GM12878 (cell line): ENCODE measurements at regions not wholly inside any gene's neighbourhood (a gene's known extent, or its start where the extent isn't known, plus 50 kb on each side); places are given as distances from the start of the nearest gene placed in this dataset.

Experiments used
- ATAC-seq: fragments of 200-7000 bp; cut with Tn5 transposase; 3 replicates; pipeline ENCODE4 v1.9.1; 2020; ENCODE audit warnings: mild to moderate bottlenecking, moderate library complexity
- BruUV-seq: library from RNA; stranded (reverse); fragments of 400-500 nt; replicated peaks from 2 replicates; lab custom pipeline; 2021; lab: Mats Ljungman, UMichigan
- CTCF ChIA-PET: fragments of 300-600 bp; sonication (Branson Sonifier 250); formaldehyde crosslinking; extraction: SDS; loops from one replicate; lab custom pipeline; 2021; ENCODE audit warnings: inconsistent platforms; lab: Yijun Ruan, JAX
- POLR2A ChIA-PET: fragments of 350-600 bp; formaldehyde crosslinking; extraction: SDS; loops from one replicate; lab custom pipeline; 2021; ENCODE audit warnings: inconsistent platforms; lab: Charles Lee
- RAD21 ChIA-PET: fragments of 300-600 bp; sonication (Branson Sonifier 250); formaldehyde crosslinking; loops from one replicate; lab custom pipeline; 2023; ENCODE audit warnings: antibody characterized with exemption; ENCODE audit not compliant: unreplicated experiment; lab: Charles Lee
- SMC1A ChIA-PET: fragments of 300-600 bp; sonication (Branson Sonifier 250); formaldehyde crosslinking; loops from one replicate; lab custom pipeline; 2023; ENCODE audit not compliant: unreplicated experiment, uncharacterized antibody; lab: Charles Lee
- DNase-seq: peaks from one replicate; pipeline ENCODE4 v3.0.0-alpha.2; 2011; ENCODE audit warnings: low read depth, low spot score
- FAIRE-seq: peaks from 3 replicates; lab custom pipeline; 2011; peaks lifted over from hg19 to GRCh38; lab: Jason Lieb, UNC
- H2AFZ ChIP-seq: 2 replicates; pipeline ENCODE4 v1.6.0; 2011; ENCODE audit warnings: low read depth, low read length, control low read depth; ENCODE audit not compliant: control insufficient read depth
- H3K27ac ChIP-seq: 2 replicates; pipeline ENCODE4 v1.5.1; 2011; ENCODE audit warnings: control low read depth; ENCODE audit not compliant: control insufficient read depth, insufficient read depth
- H3K27me3 ChIP-seq, 2 experiments: replicated peaks in 1 of 2; 2 replicates each; pipeline versions ENCODE4 v1.6.0 to v1.6.1; 2011; ENCODE audit warnings: low read length in 1 of 2; ENCODE audit not compliant: control insufficient read depth in 2 of 2, insufficient read depth in 2 of 2
- H3K36me3 ChIP-seq, 2 experiments: 2 replicates each; pipeline ENCODE4 v1.5.1; 2011; ENCODE audit warnings: low read length in 1 of 2; ENCODE audit not compliant: control insufficient read depth in 2 of 2, insufficient read depth in 2 of 2
- H3K4me1 ChIP-seq: 2 replicates; pipeline ENCODE4 v1.6.1; 2011; ENCODE audit warnings: mild to moderate bottlenecking, low read length, moderate library complexity, mixed read lengths; ENCODE audit not compliant: control insufficient read depth, insufficient read depth
- H3K4me2 ChIP-seq: 2 replicates; pipeline ENCODE4 v1.6.0; 2011; ENCODE audit warnings: control low read depth; ENCODE audit not compliant: control insufficient read depth, insufficient read depth
- H3K4me3 ChIP-seq: fragments of 200-600 bp; sonication (generic); 2 replicates; pipeline ENCODE4 v1.5.1; 2016
- H3K79me2 ChIP-seq: 2 replicates; pipeline ENCODE4 v1.6.0; 2011; ENCODE audit warnings: low read length; ENCODE audit not compliant: control insufficient read depth, insufficient read depth
- H3K9ac ChIP-seq: 2 replicates; pipeline ENCODE4 v1.8.0; 2011; ENCODE audit warnings: low read length, control low read depth, mixed read lengths; ENCODE audit not compliant: control insufficient read depth, insufficient read depth
- H3K9me3 ChIP-seq: replicated peaks from 3 replicates; pipeline ENCODE4 v1.5.1; 2011; ENCODE audit warnings: mild to moderate bottlenecking, low read length; ENCODE audit not compliant: control insufficient read depth, insufficient read depth
- H4K20me1 ChIP-seq: 2 replicates; pipeline ENCODE4 v1.6.0; 2011; ENCODE audit not compliant: control insufficient read depth, insufficient read depth
- BCL3 ChIP-seq: IDR thresholded peaks from 2 replicates; pipeline ENCODE4 v1.6.1; 2011; ENCODE audit warnings: borderline replicate concordance, low read depth, mild to moderate bottlenecking, moderate library complexity, low read length; ENCODE audit not compliant: insufficient read depth, poor library complexity, severe bottlenecking
- CBX5 ChIP-seq: sonication (generic); IDR thresholded peaks from 2 replicates; pipeline ENCODE4 v1.6.1; 2016; ENCODE audit warnings: low read depth, moderate library complexity, mild to moderate bottlenecking, inconsistent platforms
- CEBPB ChIP-seq, 2 experiments: fragments of 150-350 bp in 1 of 2; IDR thresholded peaks; 2 replicates each; pipeline ENCODE4 v1.6.1; 2012 to 2014; ENCODE audit warnings: low read depth in 2 of 2, low read length in 2 of 2, borderline replicate concordance in 1 of 2, inconsistent platforms in 1 of 2
- E2F8 ChIP-seq: fragments of 450-650 bp; IDR thresholded peaks from 2 replicates; pipeline ENCODE4 v1.6.1; 2018; ENCODE audit warnings: mild to moderate bottlenecking, low read depth, moderate library complexity; ENCODE audit not compliant: partially characterized antibody
- EP300 ChIP-seq, 2 experiments: fragments of 150-350 bp in 1 of 2; IDR thresholded peaks; 2 replicates each; pipeline ENCODE4 v1.6.1; 2011 to 2012; ENCODE audit warnings: low read depth in 2 of 2, low read length in 2 of 2, borderline replicate concordance in 1 of 2, improper control_type of control experiment in 1 of 2, inconsistent platforms in 1 of 2; ENCODE audit not compliant: control insufficient read depth in 1 of 2
- EZH2 ChIP-seq: IDR thresholded peaks from 2 replicates; pipeline ENCODE4 v1.6.1; 2012; ENCODE audit warnings: low read depth, mild to moderate bottlenecking, control low read depth, inconsistent platforms, low read length, borderline replicate concordance; ENCODE audit not compliant: control insufficient read depth
- FOXK2 ChIP-seq: fragments of 450-650 bp; IDR thresholded peaks from 2 replicates; pipeline ENCODE4 v1.6.1; 2017; ENCODE audit warnings: mild to moderate bottlenecking, moderate library complexity
- KLF5 ChIP-seq: fragments of 450-650 bp; IDR thresholded peaks from 2 replicates; pipeline ENCODE4 v1.6.1; 2014; ENCODE audit warnings: mild to moderate bottlenecking; ENCODE audit not compliant: partially characterized antibody
- RAD21 ChIP-seq: IDR thresholded peaks from 2 replicates; pipeline ENCODE4 v1.6.1; 2011; ENCODE audit warnings: mild to moderate bottlenecking, low read depth, low read length, moderate library complexity; ENCODE audit not compliant: insufficient read depth
- SMAD5 ChIP-seq: IDR thresholded peaks from 2 replicates; pipeline ENCODE4 v1.6.1; 2016; ENCODE audit warnings: antibody characterized with exemption, low read depth
- SMARCA5 ChIP-seq: fragments of 450-650 bp; IDR thresholded peaks from 2 replicates; pipeline ENCODE4 v1.6.1; 2017; ENCODE audit warnings: mild to moderate bottlenecking
- TCF3 ChIP-seq: IDR thresholded peaks from 2 replicates; pipeline ENCODE4 v1.6.1; 2012; ENCODE audit warnings: low read depth, mild to moderate bottlenecking, low read length, borderline replicate concordance; ENCODE audit not compliant: insufficient read depth
- ZZZ3 ChIP-seq: IDR thresholded peaks from 2 replicates; pipeline ENCODE4 v1.6.1; 2011; ENCODE audit warnings: low read depth; ENCODE audit not compliant: control insufficient read depth, insufficient read length
- WGBS: methylation state at CpG from one replicate; pipeline ENCODE4 v1.1.6; 2016; ENCODE audit warnings: low lambda C conversion rate; ENCODE audit not compliant: insufficient replicate concordance, insufficient coverage; ENCODE audit errors: missing lambda C conversion rate; 5-methylcytosine and 5-hydroxymethylcytosine counted together
- in situ Hi-C: fragments of 300-500 bp; cut with MboI; formaldehyde crosslinking; loops from 9 replicates; pipeline ENCODE4 v1.14.3; 2018; ENCODE audit warnings: mixed read lengths
- intact Hi-C: fragments of 100-400 bp; cut with micrococcal nuclease; formaldehyde crosslinking; loops from one replicate; pipeline ENCODE4 v1.14.2; 2022; ENCODE audit not compliant: unreplicated experiment
- TF ChIP-seq, protein P1 (sequence below): IDR thresholded peaks from 2 replicates; pipeline ENCODE4 v1.6.1; 2012; ENCODE audit warnings: mild to moderate bottlenecking, low read depth, low read length

DNA sequence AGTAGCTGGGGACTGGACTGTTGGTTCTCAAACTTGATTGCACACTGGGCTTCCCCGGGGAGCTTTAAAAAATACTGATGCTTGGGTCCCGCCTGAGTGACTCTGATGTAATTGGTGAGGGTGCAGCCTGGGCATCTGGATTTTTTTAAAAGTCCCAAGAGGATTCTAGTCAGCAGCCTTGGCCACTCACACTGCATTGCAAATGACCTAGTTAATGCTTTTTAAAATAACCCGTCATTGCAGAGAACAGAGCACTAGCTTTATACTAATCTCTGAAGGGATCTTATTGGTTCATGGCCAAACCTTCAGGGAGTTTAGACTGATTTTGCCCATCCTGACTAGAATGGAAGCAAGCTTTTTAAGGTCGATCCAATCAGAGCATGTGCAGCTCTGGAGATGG lies 310.6 kb upstream of the PROK2 start (continued):
- no peak for TF ChIP-seq EP300 (IDR thresholded peaks at IDR 0.05; ENCODE audit: borderline replicate concordance in 1 of 2, control insufficient read depth in 1 of 2, low read depth in 2 of 2, low read length in 2 of 2)

DNA sequence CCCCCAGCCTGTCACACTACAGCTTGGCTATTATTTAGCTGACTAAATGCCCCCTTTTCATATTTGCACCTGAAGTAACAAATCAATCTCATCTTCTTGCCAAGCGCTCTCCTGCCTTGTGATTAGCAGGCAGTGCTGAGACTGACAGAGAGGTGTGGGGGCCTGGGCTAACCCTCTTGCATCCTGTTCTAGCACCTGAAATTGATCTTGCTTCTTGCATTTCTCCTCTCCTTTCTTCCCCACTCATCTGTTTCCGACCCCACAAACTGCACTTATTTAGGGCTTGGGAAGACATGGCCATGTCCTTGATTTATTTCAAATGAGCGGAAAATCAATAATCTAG lies 309.0 kb upstream of the PROK2 start:
- Histone ChIP-seq H3K79me2 (peaks cover 4% of the 10 kb centered on the region), H3K27ac (no peak overlapping the region), H3K4me3 (no peak overlapping the region; the same call in 1 of the 2 replicates), H3K4me2 (peak overlapping the region; percentile 40), H4K20me1 (no peaks in the 10 kb centered on the region), H3K9me3 (no peaks in the 10 kb centered on the region), H3K9ac (no peak overlapping the region), H2AFZ (no peak overlapping the region), H3K36me3 (peaks cover 0 to 3% of the 10 kb centered on the region in 2 experiments; a peak in 2 of 4 replicates), H3K27me3 (no peaks in the 10 kb centered on the region), H3K4me1 (peaks cover 32% of the 10 kb centered on the region)
- FAIRE-seq (no peak), ATAC-seq (0 out of 3 replicates have a peak, but pooled peaks have one; percentile 8), DNase-seq (no peak)
- in situ Hi-C loops (no loop called here), intact Hi-C loops (loop anchor here (10.0 kb wide), 1 partner anchor 359 kb away; no protein-coding TSS in a partner anchor)
- no TSS peak for BruUV-seq
- ChIA-PET SMC1A (interaction anchor here (1.1 to 3.5 kb wide), 7 partner anchors 8 to 726 kb away, joined by 3 to 19 read pairs (median 5); no protein-coding TSS in a partner anchor), POLR2A (interaction anchor here (1.0 kb wide), 1 partner anchor 16 kb away, joined by 4 read pairs; no protein-coding TSS in a partner anchor), RAD21 (interaction anchor here (0.9 to 2.0 kb wide), 3 partner anchors 14 to 163 kb away, joined by 3 to 11 read pairs (median 4); no protein-coding TSS in a partner anchor), CTCF (interaction anchor here (1.4 to 2.3 kb wide), 6 partner anchors 7 to 218 kb away, joined by 3 to 14 read pairs (median 6); no protein-coding TSS in a partner anchor)
- WGBS: 97% methylated on average over 3 of the region's 3 CpGs
- TF ChIP-seq CBX5 (no peak), FOXK2 (no peak), BCL3 (no peak), EZH2 (no peak), ZZZ3 (no peak), SMARCA5 (no peak), E2F8 (no peak), RAD21 (no peak), CEBPB (IDR thresholded peaks at IDR 0.05; ENCODE audit: borderline replicate concordance in 1 of 2, low read depth in 2 of 2, low read length in 2 of 2) (no peak), SMAD5 (no peak), KLF5 (no peak), TCF3 (no peak)
- TF ChIP-seq, protein P1, sequence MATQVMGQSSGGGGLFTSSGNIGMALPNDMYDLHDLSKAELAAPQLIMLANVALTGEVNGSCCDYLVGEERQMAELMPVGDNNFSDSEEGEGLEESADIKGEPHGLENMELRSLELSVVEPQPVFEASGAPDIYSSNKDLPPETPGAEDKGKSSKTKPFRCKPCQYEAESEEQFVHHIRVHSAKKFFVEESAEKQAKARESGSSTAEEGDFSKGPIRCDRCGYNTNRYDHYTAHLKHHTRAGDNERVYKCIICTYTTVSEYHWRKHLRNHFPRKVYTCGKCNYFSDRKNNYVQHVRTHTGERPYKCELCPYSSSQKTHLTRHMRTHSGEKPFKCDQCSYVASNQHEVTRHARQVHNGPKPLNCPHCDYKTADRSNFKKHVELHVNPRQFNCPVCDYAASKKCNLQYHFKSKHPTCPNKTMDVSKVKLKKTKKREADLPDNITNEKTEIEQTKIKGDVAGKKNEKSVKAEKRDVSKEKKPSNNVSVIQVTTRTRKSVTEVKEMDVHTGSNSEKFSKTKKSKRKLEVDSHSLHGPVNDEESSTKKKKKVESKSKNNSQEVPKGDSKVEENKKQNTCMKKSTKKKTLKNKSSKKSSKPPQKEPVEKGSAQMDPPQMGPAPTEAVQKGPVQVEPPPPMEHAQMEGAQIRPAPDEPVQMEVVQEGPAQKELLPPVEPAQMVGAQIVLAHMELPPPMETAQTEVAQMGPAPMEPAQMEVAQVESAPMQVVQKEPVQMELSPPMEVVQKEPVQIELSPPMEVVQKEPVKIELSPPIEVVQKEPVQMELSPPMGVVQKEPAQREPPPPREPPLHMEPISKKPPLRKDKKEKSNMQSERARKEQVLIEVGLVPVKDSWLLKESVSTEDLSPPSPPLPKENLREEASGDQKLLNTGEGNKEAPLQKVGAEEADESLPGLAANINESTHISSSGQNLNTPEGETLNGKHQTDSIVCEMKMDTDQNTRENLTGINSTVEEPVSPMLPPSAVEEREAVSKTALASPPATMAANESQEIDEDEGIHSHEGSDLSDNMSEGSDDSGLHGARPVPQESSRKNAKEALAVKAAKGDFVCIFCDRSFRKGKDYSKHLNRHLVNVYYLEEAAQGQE: no peak
